Neuronal stem cell (in vitro differentiated cells): ENCODE measurements at regions not wholly inside any gene's neighbourhood (a gene's known extent, or its start where the extent isn't known, plus 50 kb on each side); places are given as distances from the start of the nearest gene placed in this dataset.

Source experiments
- DNase-seq: peaks from one replicate; pipeline ENCODE4 v3.0.0-alpha.2; 2013; ENCODE audit warnings: low spot score
- H2AFZ ChIP-seq: one replicate; pipeline ENCODE4 v1.6.1; 2013; ENCODE audit warnings: mild to moderate bottlenecking, low read length, inconsistent platforms
- H2AK5ac ChIP-seq: 2 replicates; pipeline ENCODE4 v1.6.1; 2013; ENCODE audit warnings: low read depth, mild to moderate bottlenecking, inconsistent platforms, low read length, moderate library complexity, mixed read lengths
- H2BK120ac ChIP-seq: 2 replicates; pipeline ENCODE4 v1.6.1; 2013; ENCODE audit warnings: low read depth, mild to moderate bottlenecking, inconsistent platforms, low read length, moderate library complexity, mixed read lengths
- H2BK12ac ChIP-seq: one replicate; pipeline ENCODE4 v1.6.1; 2013; ENCODE audit warnings: low read length, inconsistent platforms
- H2BK15ac ChIP-seq: 2 replicates; pipeline ENCODE4 v1.6.1; 2013; ENCODE audit warnings: mild to moderate bottlenecking, low read length, inconsistent platforms, mixed read lengths
- H2BK5ac ChIP-seq: one replicate; pipeline ENCODE4 v1.6.1; 2013; ENCODE audit warnings: inconsistent platforms, mild to moderate bottlenecking, low read length, moderate library complexity
- H3K14ac ChIP-seq: one replicate; pipeline ENCODE4 v1.6.1; 2013; ENCODE audit warnings: low read length, inconsistent platforms
- H3K18ac ChIP-seq: 2 replicates; pipeline ENCODE4 v1.6.1; 2013; ENCODE audit warnings: low read length, inconsistent platforms
- H3K23ac ChIP-seq: 2 replicates; pipeline ENCODE4 v1.6.1; 2013; ENCODE audit warnings: low read depth, mild to moderate bottlenecking, mixed read lengths, low read length, inconsistent platforms; ENCODE audit not compliant: poor library complexity
- H3K27ac ChIP-seq: replicated peaks from 3 replicates; pipeline ENCODE4 v1.5.1; 2013; ENCODE audit warnings: low read length, inconsistent platforms
- H3K27me3 ChIP-seq, 3 experiments: 2 replicates each; pipeline ENCODE4 v1.6.1; 2013; ENCODE audit warnings: low read length in 3 of 3, mild to moderate bottlenecking in 2 of 3, inconsistent platforms in 1 of 3, low read depth in 1 of 3, mixed read lengths in 1 of 3, moderate library complexity in 1 of 3; ENCODE audit not compliant: control insufficient read depth in 3 of 3, insufficient read depth in 3 of 3
- H3K36me3 ChIP-seq, 2 donors: replicated peaks in 1 of 2; 2 replicates each; pipeline ENCODE4 v1.6.1; 2013; ENCODE audit warnings: low read length in 2 of 2; ENCODE audit not compliant: control insufficient read depth in 2 of 2, insufficient read depth in 2 of 2
- H3K4ac ChIP-seq: 2 replicates; pipeline ENCODE4 v1.6.1; 2013; ENCODE audit warnings: inconsistent platforms, mild to moderate bottlenecking, low read length, moderate library complexity
- H3K4me1 ChIP-seq, 2 donors: 1 replicate in 1 of 2; 2 replicates in 1 of 2; pipeline ENCODE4 v1.6.1; 2013; ENCODE audit warnings: low read length in 2 of 2, low read depth in 1 of 2; ENCODE audit not compliant: control insufficient read depth in 2 of 2, insufficient read depth in 1 of 2
- H3K4me2 ChIP-seq: one replicate; pipeline ENCODE4 v1.6.1; 2013; ENCODE audit warnings: mild to moderate bottlenecking, low read length, inconsistent platforms; ENCODE audit not compliant: insufficient read depth, poor library complexity, severe bottlenecking
- H3K4me3 ChIP-seq, 2 donors: 2 replicates each; pipeline ENCODE4 v1.5.1; 2013; ENCODE audit warnings: low read length in 2 of 2, mild to moderate bottlenecking in 2 of 2, inconsistent platforms in 1 of 2, moderate library complexity in 1 of 2
- H3K79me1 ChIP-seq: one replicate; pipeline ENCODE4 v1.6.1; 2013; ENCODE audit warnings: low read depth, mild to moderate bottlenecking, inconsistent platforms, low read length, moderate library complexity
- H3K9ac ChIP-seq: one replicate; pipeline ENCODE4 v1.6.1; 2013; ENCODE audit warnings: mild to moderate bottlenecking, low read depth, low read length, inconsistent platforms; ENCODE audit not compliant: poor library complexity
- H3K9me3 ChIP-seq, 2 donors: replicated peaks in 1 of 2; 2 replicates each; pipeline versions ENCODE3 to v1.6.1; 2013; ENCODE audit warnings: low read length in 2 of 2, mild to moderate bottlenecking in 2 of 2, inconsistent platforms in 1 of 2, low read depth in 1 of 2, mixed read lengths in 1 of 2, moderate library complexity in 1 of 2; ENCODE audit not compliant: control insufficient read depth in 2 of 2, insufficient read depth in 1 of 2
- H4K8ac ChIP-seq: one replicate; pipeline ENCODE4 v1.6.1; 2013; ENCODE audit warnings: low read depth, mild to moderate bottlenecking, inconsistent platforms, low read length, moderate library complexity
- H4K91ac ChIP-seq: one replicate; pipeline ENCODE4 v1.6.1; 2013; ENCODE audit warnings: low read length, low read depth, mild to moderate bottlenecking, inconsistent platforms; ENCODE audit not compliant: poor library complexity
- WGBS, 2 donors: extraction: QIAGEN DNeasy Blood & Tissue Kit; methylation state at CpG; one replicate each; pipeline ENCODE4 v1.1.7; 2013; ENCODE audit warnings: missing lambda C conversion rate in 2 of 2, mixed read lengths in 1 of 2; ENCODE audit not compliant: insufficient read length in 2 of 2, insufficient replicate concordance in 1 of 2; ENCODE audit errors: extremely low coverage in 2 of 2; 5-methylcytosine and 5-hydroxymethylcytosine counted together

- Histone ChIP-seq H2BK15ac (no peak overlapping the region), H3K4me2 (no peak overlapping the region), H2AFZ (no peak overlapping the region), H2AK5ac (no peak overlapping the region), H2BK5ac (no peak overlapping the region), H3K14ac (no peak overlapping the region), H3K9me3 (no peaks in the 10 kb centered on the region), H4K91ac (no peak overlapping the region), H4K8ac (no peak overlapping the region), H3K23ac (no peak overlapping the region), H3K4me1 (peaks cover 1 to 2% of the 10 kb centered on the region in 2 donors), H3K79me1 (no peaks in the 10 kb centered on the region), H3K18ac (peak overlapping the region; percentile 53), H3K9ac (no peak overlapping the region), H3K4me3 (no peak overlapping the region), H3K27ac (no peak overlapping the region), H2BK120ac (no peak overlapping the region), H3K27me3 (peaks cover 0 to 17% (median 6%) of the 10 kb centered on the region in 3 experiments), H2BK12ac (no peak overlapping the region), H3K4ac (no peak overlapping the region), H3K36me3 (no peaks in the 10 kb centered on the region)
- no peak for DNase-seq
- WGBS, 2 donors, result no CpG with 5 or more reads among the region's 10 CpGs
These were observed 177.4 kb downstream of the SMAD2 start for GRCh38 chr18:47752796-47753645.

DNA sequence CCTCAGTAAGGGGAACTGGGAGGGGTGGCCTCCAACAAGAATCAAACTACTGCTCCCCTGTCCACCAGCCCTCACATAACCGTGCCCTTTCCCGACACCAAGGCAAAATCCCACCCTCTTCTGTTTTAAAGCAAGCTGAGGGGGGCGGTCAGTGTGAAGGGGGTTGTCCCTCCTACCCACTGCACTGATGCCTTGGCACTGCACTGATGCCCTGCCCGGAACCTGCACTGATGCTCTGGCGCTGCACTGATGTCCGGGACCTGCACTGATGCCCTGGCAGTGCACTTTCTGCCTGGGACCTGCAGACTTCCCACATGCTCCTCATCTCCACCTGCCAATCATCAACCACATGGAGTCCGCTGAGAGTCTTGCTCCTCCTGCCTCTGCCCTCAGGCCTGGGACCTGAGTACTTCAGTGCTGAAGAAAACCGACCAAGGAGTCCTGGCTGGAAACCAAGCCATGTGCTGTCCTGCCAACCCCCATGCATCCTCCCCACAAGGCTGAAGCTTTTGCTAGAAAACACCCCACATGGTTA is 179.5 kb downstream of the SMAD2 start:
- Histone ChIP-seq H2BK120ac (no peak overlapping the region), H2AFZ (no peak overlapping the region), H2BK15ac (no peak overlapping the region), H3K14ac (no peak overlapping the region), H2AK5ac (no peak overlapping the region), H3K9ac (no peak overlapping the region), H3K79me1 (no peaks in the 10 kb centered on the region), H3K4me2 (no peak overlapping the region), H4K91ac (no peak overlapping the region), H2BK12ac (no peak overlapping the region), H3K4me1 (peaks cover 1 to 2% of the 10 kb centered on the region in 2 donors), H4K8ac (no peak overlapping the region), H3K4me3 (no peak overlapping the region), H3K4ac (no peak overlapping the region), H3K9me3 (no peaks in the 10 kb centered on the region), H3K23ac (no peak overlapping the region), H3K27me3 (peaks cover 0 to 17% (median 6%) of the 10 kb centered on the region in 3 experiments), H3K27ac (no peak overlapping the region), H3K18ac (peak overlapping the region; percentile 11), H2BK5ac (no peak overlapping the region), H3K36me3 (no peaks in the 10 kb centered on the region)
- no peak for DNase-seq
- no CpG with 5 or more reads among the region's 8 CpGs for WGBS, 2 donors

DNA sequence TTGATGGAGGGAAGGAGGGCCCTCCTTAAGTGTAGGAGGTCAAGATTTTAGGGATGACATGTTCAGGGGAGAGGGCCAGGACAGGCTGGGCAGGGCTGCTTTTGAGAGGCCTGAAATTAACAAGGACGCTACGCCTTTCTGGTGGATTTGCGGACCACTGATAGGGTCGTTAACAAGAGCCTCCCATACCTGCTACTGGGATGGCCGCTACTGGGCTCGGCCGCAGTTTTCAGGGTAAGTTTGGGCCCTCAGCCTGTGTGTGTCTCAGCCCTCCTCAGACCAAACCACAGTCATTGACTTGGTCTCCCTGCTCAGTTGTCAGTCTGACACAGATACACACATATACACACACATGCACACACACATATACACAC is 180.9 kb downstream of the SMAD2 start:
- Histone ChIP-seq H3K4ac (no peak overlapping the region), H3K18ac (no peak overlapping the region), H3K4me2 (no peak overlapping the region), H3K27ac (no peak overlapping the region), H2BK15ac (no peak overlapping the region), H3K9me3 (no peaks in the 10 kb centered on the region), H3K36me3 (no peaks in the 10 kb centered on the region), H2BK120ac (no peak overlapping the region), H4K8ac (no peak overlapping the region), H3K9ac (no peak overlapping the region), H2BK12ac (no peak overlapping the region), H3K4me3 (no peak overlapping the region), H3K4me1 (peaks cover 1 to 2% of the 10 kb centered on the region in 2 donors), H4K91ac (no peak overlapping the region), H2BK5ac (no peak overlapping the region), H2AFZ (peak overlapping the region; percentile 70), H2AK5ac (no peak overlapping the region), H3K79me1 (no peaks in the 10 kb centered on the region), H3K27me3 (peaks cover 0 to 17% (median 6%) of the 10 kb centered on the region in 3 experiments), H3K23ac (no peak overlapping the region), H3K14ac (no peak overlapping the region)
- no peak for DNase-seq
- WGBS, 2 donors, result no CpG with 5 or more reads among the region's 7 CpGs

DNA sequence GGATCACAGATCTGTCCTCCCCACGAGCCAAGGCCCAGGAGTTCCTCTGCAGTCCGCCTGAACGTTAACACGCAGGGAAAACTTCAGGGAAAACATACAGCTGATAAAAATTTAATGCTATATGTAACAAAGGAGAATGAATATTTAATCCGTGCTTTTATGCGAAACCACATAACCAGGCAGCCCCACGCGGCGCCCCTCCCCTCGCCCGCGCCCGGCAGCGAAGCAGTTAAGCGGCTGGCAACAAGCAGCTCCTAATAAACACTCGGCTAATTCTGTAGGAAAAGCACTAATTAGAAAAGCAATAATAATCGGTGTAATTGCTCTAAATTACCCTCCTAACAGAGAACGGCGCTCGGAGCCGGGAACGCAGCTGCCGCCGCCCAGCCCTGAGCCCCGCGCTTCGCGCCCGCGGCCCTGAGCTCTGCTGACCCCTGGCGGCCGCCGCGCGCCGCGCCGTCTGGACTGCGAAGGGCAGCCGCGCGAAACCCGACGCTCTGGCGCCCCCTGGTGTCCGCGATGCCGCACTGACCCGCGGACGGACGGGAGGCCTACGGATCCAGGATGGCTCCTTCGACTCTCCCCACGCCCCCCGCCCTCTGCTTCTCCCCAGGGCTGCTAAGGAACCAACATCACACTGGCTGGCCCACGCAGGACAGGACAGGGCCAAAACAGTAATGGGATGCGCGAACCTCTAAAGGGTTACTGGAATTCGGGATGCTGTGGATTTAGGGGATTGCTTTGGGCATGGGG is 181.4 kb downstream of the SMAD2 start:
- H3K27me3 ChIP-seq, result peaks cover 0 to 17% (median 6%) of the 10 kb centered on the region in 3 experiments
- no peak overlapping the region for H3K14ac ChIP-seq
- H4K8ac ChIP-seq, result no peak overlapping the region
- H3K23ac ChIP-seq, result no peak overlapping the region
- H2BK12ac ChIP-seq, result no peak overlapping the region
- no peak overlapping the region for H2AK5ac ChIP-seq
- H3K27ac ChIP-seq, result no peak overlapping the region
- no peaks in the 10 kb centered on the region for H3K36me3 ChIP-seq
- no peak overlapping the region for H3K4ac ChIP-seq
- no peak overlapping the region for H4K91ac ChIP-seq
- H3K4me1 ChIP-seq, result peaks cover 0 to 2% of the 10 kb centered on the region in 2 donors
- H2BK15ac ChIP-seq, result no peak overlapping the region
- no peaks in the 10 kb centered on the region for H3K79me1 ChIP-seq
- H2BK5ac ChIP-seq, result no peak overlapping the region
- H3K9ac ChIP-seq, result no peak overlapping the region
- WGBS, 2 donors, result no CpG with 5 or more reads among the region's 60 CpGs
- H2AFZ ChIP-seq, result peak overlapping the region; percentile 91
- peak; percentile 79 for DNase-seq
- H3K4me2 ChIP-seq, result peak overlapping the region; percentile 46
- H2BK120ac ChIP-seq, result no peak overlapping the region
- peak overlapping the region; percentile 22 to 44 for H3K4me3 ChIP-seq
- H3K18ac ChIP-seq, result no peak overlapping the region
- no peaks in the 10 kb centered on the region for H3K9me3 ChIP-seq
